Calu3 (cell line): ENCODE measurements at regions not wholly inside any gene's neighbourhood (a gene's known extent, or its start where the extent isn't known, plus 50 kb on each side); places are given as distances from the start of the nearest gene placed in this dataset.
A peak's percentile ranks its signal among the peaks of the same experiment; 100 is the strongest.

Experiments
- BruUV-seq: library from RNA; stranded (reverse); fragments of 400-500 nt; replicated peaks from 2 replicates; lab custom pipeline; 2021; lab: Mats Ljungman, UMichigan
- CTCF ChIA-PET: fragments of 300-600 bp; sonication (Branson Sonifier 250); formaldehyde crosslinking; loops from one replicate; lab custom pipeline; 2022; ENCODE audit warnings: antibody characterized with exemption; lab: Charles Lee
- DNase-seq: peaks from one replicate; pipeline ENCODE4 v3.0.0; 2022
- H3K27ac Mint-ChIP-seq: one replicate; pipeline ENCODE4 v1.8.0; 2022; ENCODE audit warnings: mixed read lengths; ENCODE audit not compliant: unreplicated experiment
- H3K27me3 Mint-ChIP-seq: one replicate; pipeline ENCODE4 v1.8.0; 2022; ENCODE audit warnings: mixed read lengths; ENCODE audit not compliant: unreplicated experiment
- H3K36me3 Mint-ChIP-seq: one replicate; pipeline ENCODE4 v1.8.0; 2022; ENCODE audit warnings: mild to moderate bottlenecking, moderate library complexity, mixed read lengths; ENCODE audit not compliant: insufficient read depth, unreplicated experiment
- H3K4me1 Mint-ChIP-seq: one replicate; pipeline ENCODE4 v1.8.0; 2022; ENCODE audit warnings: mild to moderate bottlenecking, low read depth, mixed read lengths; ENCODE audit not compliant: unreplicated experiment
- H3K4me3 Mint-ChIP-seq: one replicate; pipeline ENCODE4 v1.8.0; 2022; ENCODE audit warnings: mild to moderate bottlenecking, low read depth, moderate library complexity, mixed read lengths; ENCODE audit not compliant: unreplicated experiment
- H3K9me3 Mint-ChIP-seq: one replicate; pipeline ENCODE4 v1.8.0; 2022; ENCODE audit warnings: low read depth, mixed read lengths; ENCODE audit not compliant: unreplicated experiment
- CTCF ChIP-seq: fragments of 200-600 bp; IDR thresholded peaks from one replicate; pipeline ENCODE4 v1.8.0; 2022; ENCODE audit warnings: antibody characterized with exemption; ENCODE audit not compliant: unreplicated experiment
- intact Hi-C: fragments of 100-400 bp; cut with micrococcal nuclease; formaldehyde crosslinking; loops from one replicate; pipeline ENCODE4 v1.10.0; 2022; ENCODE audit not compliant: unreplicated experiment

- CTCF ChIA-PET = no interaction called here
- Mint-ChIP-seq H3K27ac (peak overlapping the region; percentile 6), H3K4me3 (no peak overlapping the region), H3K4me1 (peaks cover 42% of the 10 kb centered on the region), H3K27me3 (no peaks in the 10 kb centered on the region), H3K9me3 (peaks cover 2% of the 10 kb centered on the region), H3K36me3 (no peaks in the 10 kb centered on the region)
- no TSS peak for BruUV-seq
- intact Hi-C loops = no loop called here
- no peak for DNase-seq
- no peak for TF ChIP-seq CTCF
These were observed 66.0 kb upstream of the TINAGL1 start for GRCh38 chr1:31510304-31510703.

GRCh38 chr1:31510853-31511789, 65.2 kb upstream of the TINAGL1 start:
- BruUV-seq = no TSS peak
- no peak for TF ChIP-seq CTCF
- Mint-ChIP-seq H3K4me3 (peak overlapping the region; percentile 12), H3K4me1 (peaks cover 42% of the 10 kb centered on the region), H3K27me3 (no peaks in the 10 kb centered on the region), H3K27ac (peak overlapping the region; percentile 7), H3K9me3 (peaks cover 2% of the 10 kb centered on the region), H3K36me3 (no peaks in the 10 kb centered on the region)
- CTCF ChIA-PET = interaction anchor here (0.7 to 1.2 kb wide), 2 partner anchors 9 to 38 kb away, joined by 3 to 4 read pairs; no protein-coding TSS in a partner anchor
- intact Hi-C loops = loop anchor here (1.0 kb wide), 1 partner anchor 28 kb away; no protein-coding TSS in a partner anchor
- DNase-seq = peak; percentile 40

GRCh38 chr1:31511848-31512615, 64.3 kb upstream of the TINAGL1 start:
- intact Hi-C loops = loop anchor here (1.0 kb wide), 1 partner anchor 29 kb away; no protein-coding TSS in a partner anchor
- CTCF ChIA-PET = interaction anchor here (0.7 to 1.2 kb wide), 3 partner anchors 10 to 1023 kb away, joined by 3 to 4 read pairs (median 4); no protein-coding TSS in a partner anchor
- H3K27me3 Mint-ChIP-seq = no peaks in the 10 kb centered on the region
- peak overlapping the region; percentile 57 for H3K27ac Mint-ChIP-seq
- no peak overlapping the region for H3K4me3 Mint-ChIP-seq
- no peaks in the 10 kb centered on the region for H3K36me3 Mint-ChIP-seq
- peaks cover 42% of the 10 kb centered on the region for H3K4me1 Mint-ChIP-seq
- no peak for DNase-seq
- no TSS peak for BruUV-seq
- peaks cover 2% of the 10 kb centered on the region for H3K9me3 Mint-ChIP-seq
- no peak for TF ChIP-seq CTCF

- no peak for TF ChIP-seq CTCF
- no peaks in the 10 kb centered on the region for H3K27me3 Mint-ChIP-seq
- peaks cover 2% of the 10 kb centered on the region for H3K9me3 Mint-ChIP-seq
- intact Hi-C loops = no loop called here
- H3K27ac Mint-ChIP-seq = no peak overlapping the region
- CTCF ChIA-PET = no interaction called here
- H3K4me3 Mint-ChIP-seq = no peak overlapping the region
- peaks cover 39% of the 10 kb centered on the region for H3K4me1 Mint-ChIP-seq
- no peaks in the 10 kb centered on the region for H3K36me3 Mint-ChIP-seq
- DNase-seq = no peak
- no TSS peak for BruUV-seq
These were observed 62.2 kb upstream of the TINAGL1 start for GRCh38 chr1:31514117-31514516.
